ENCODE measurements at regions not wholly inside any gene's neighbourhood (a gene's known extent, or its start where the extent isn't known, plus 50 kb on each side); places are given as distances from the start of the nearest gene placed in this dataset.

- H3K23me2 ChIP-seq (ENCODE audit: insufficient read length, low read depth, low read length, poor library complexity, severe bottlenecking) = no peaks in the 10 kb centered on the region
- H3K4me1 ChIP-seq (ENCODE audit: insufficient read depth, low read length) = no peaks in the 10 kb centered on the region
- H3K27me3 ChIP-seq (ENCODE audit: insufficient read depth, low read length) = no peaks in the 10 kb centered on the region
- H4K8ac ChIP-seq (replicated peaks; ENCODE audit: insufficient read length, low read depth, low read length) = no peak overlapping the region
- Mint-ChIP-seq H3K9me3 (no peaks in the 10 kb centered on the region), H3K27ac (no peak overlapping the region), H3K4me3 (no peak overlapping the region), H3K27me3 (ENCODE audit: low read depth) (no peaks in the 10 kb centered on the region), H3K36me3 (ENCODE audit: insufficient read depth in 1 of 3, low read depth in 3 of 3) (no peaks in the 10 kb centered on the region), H3K4me1 (peaks cover 8 to 9% of the 10 kb centered on the region in 2 experiments)
- no peaks in the 10 kb centered on the region for H3K9me3 ChIP-seq (ENCODE audit: control insufficient read depth, low read depth, low read length)
- H2AK5ac ChIP-seq (ENCODE audit: insufficient read length, low read length) = no peak overlapping the region
- H3T11ph ChIP-seq (ENCODE audit: low read length) = no peak overlapping the region
- H3K79me1 ChIP-seq (ENCODE audit: insufficient read depth, low read depth, low read length, poor library complexity, severe bottlenecking) = no peaks in the 10 kb centered on the region
- H2BK20ac ChIP-seq (ENCODE audit: low read depth, low read length, poor library complexity, severe bottlenecking) = no peak overlapping the region
- no peak overlapping the region for H2BK120ac ChIP-seq (ENCODE audit: low read depth, low read length, poor library complexity, severe bottlenecking)
- TF ChIP-seq CTCF (conservative IDR thresholded peaks at IDR 0.05) = no peak
- no peak overlapping the region for H3K4ac ChIP-seq (ENCODE audit: low read depth, low read length)
- no peaks in the 10 kb centered on the region for H3K79me2 ChIP-seq (ENCODE audit: insufficient read depth, low read length)
- no CpG with 5 or more reads among the region's 2 CpGs for WGBS (ENCODE audit: extremely low coverage, insufficient read length, low lambda C conversion rate)
- H3K14ac ChIP-seq (ENCODE audit: insufficient read depth, low read length) = no peak overlapping the region
- no peak overlapping the region for H3K56ac ChIP-seq (ENCODE audit: insufficient read length, low read depth, low read length)
- H3K18ac ChIP-seq (ENCODE audit: insufficient read length, low read depth, low read length) = no peak overlapping the region
- no peak overlapping the region for H2BK5ac ChIP-seq (ENCODE audit: insufficient read length, low read length)
- no peak overlapping the region for H2BK15ac ChIP-seq (ENCODE audit: low read depth, low read length)
- no peak overlapping the region for H2AFZ ChIP-seq (ENCODE audit: low read length)
- H2BK12ac ChIP-seq (ENCODE audit: insufficient read length, low read depth, low read length) = no peak overlapping the region
- DNase-seq = no peak
- H3K27ac ChIP-seq (ENCODE audit: insufficient read length, low read depth, low read length) = no peak overlapping the region
- H4K20me1 ChIP-seq (ENCODE audit: control insufficient read depth, insufficient read depth, insufficient read length) = no peaks in the 10 kb centered on the region
- H3K9ac ChIP-seq (ENCODE audit: extremely low read depth, insufficient read length, low read length) = no peak overlapping the region
- H4K91ac ChIP-seq (ENCODE audit: insufficient read length, low read depth, low read length) = no peak overlapping the region
- no peak overlapping the region for H3K4me2 ChIP-seq (ENCODE audit: insufficient read depth, insufficient read length, low read length)
- no peak overlapping the region for H3K23ac ChIP-seq (ENCODE audit: insufficient read length, low read depth, low read length)
- H4K5ac ChIP-seq (ENCODE audit: insufficient read length, low read depth, low read length) = no peak overlapping the region
Measured at GRCh38 chr4:176608346-176608745, 184.4 kb downstream of the VEGFC start.
